T-helper 17 cell (primary cell): ENCODE measurements at regions not wholly inside any gene's neighbourhood (a gene's known extent, or its start where the extent isn't known, plus 50 kb on each side); places are given as distances from the start of the nearest gene placed in this dataset.

Experiments
- ATAC-seq: fragments of 150-1000 bp; cut with Tn5 transposase; 2 replicates; pipeline ENCODE4 v1.10.0; 2021; ENCODE audit warnings: mild to moderate bottlenecking, moderate library complexity
- DNase-seq, 3 donors: peaks; one replicate each; pipeline versions ENCODE4 v3.0.0 to v3.0.0-alpha.2; 2020 to 2021
- H3K9me3 ChIP-seq: one replicate; pipeline ENCODE4 v1.7.0; 2013; ENCODE audit warnings: low read length, mild to moderate bottlenecking; ENCODE audit not compliant: control insufficient read depth, poor library complexity, severe bottlenecking
- H3K27ac Mint-ChIP-seq: one replicate; pipeline ENCODE4 v1.8.0; 2022; ENCODE audit warnings: mild to moderate bottlenecking, moderate library complexity, mixed read lengths
- H3K27me3 Mint-ChIP-seq: one replicate; pipeline ENCODE4 v1.8.0; 2022; ENCODE audit warnings: mixed read lengths
- H3K36me3 Mint-ChIP-seq: one replicate; pipeline ENCODE4 v1.8.0; 2022; ENCODE audit warnings: low read depth, mixed read lengths
- H3K4me1 Mint-ChIP-seq: one replicate; pipeline ENCODE4 v1.8.0; 2022; ENCODE audit warnings: mild to moderate bottlenecking, mixed read lengths
- H3K4me3 Mint-ChIP-seq: one replicate; pipeline ENCODE4 v1.8.0; 2022; ENCODE audit warnings: mild to moderate bottlenecking, moderate library complexity, mixed read lengths

DNA sequence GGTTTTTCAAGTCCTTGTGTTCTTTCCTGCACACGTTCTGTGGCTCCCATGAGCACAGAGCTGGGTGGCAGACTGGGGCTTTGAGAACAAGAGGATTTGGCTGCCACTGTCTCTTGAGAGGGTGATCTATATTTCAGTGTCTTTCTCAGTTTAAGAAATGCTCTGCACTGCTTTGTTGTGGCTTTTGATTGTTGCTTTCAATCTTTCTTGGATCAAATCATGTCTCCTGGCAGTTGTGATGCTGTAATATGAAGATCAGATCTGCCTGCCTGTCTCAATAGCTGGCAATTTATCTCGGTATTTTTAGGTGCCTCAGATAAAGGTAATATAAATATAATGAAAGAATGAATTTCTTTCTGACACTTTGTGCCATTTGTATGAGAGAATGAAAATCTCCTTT, 273.3 kb upstream of the LCORL start:
- Mint-ChIP-seq H3K4me3 (no peak overlapping the region), H3K27me3 (peaks cover 17% of the 10 kb centered on the region), H3K36me3 (no peaks in the 10 kb centered on the region), H3K4me1 (no peaks in the 10 kb centered on the region), H3K27ac (no peak overlapping the region)
- no peaks in the 10 kb centered on the region for H3K9me3 ChIP-seq
- DNase-seq (no peak), ATAC-seq (no peak)

DNA sequence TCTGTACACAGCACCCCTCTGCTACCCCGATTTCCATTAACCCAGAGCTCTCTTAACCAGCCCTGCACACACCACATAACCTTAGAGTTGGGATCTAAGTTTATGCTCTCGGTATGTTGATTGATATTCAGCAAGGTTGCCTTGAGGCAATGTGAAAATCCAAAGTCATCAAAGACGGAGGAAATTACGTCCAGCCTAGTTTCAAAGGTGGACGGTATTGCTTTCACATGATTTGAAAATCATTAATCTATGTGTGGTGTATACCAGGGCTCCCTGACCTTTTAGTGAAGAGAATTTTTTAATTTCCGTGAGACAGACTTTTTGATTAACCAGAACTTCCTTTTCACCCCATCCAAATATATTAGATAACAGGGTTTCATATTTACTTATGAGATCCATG, 272.5 kb upstream of the LCORL start:
- DNase-seq (no peak), ATAC-seq (no peak)
- Mint-ChIP-seq H3K4me3 (no peak overlapping the region), H3K27ac (no peak overlapping the region), H3K27me3 (peaks cover 17% of the 10 kb centered on the region), H3K36me3 (no peaks in the 10 kb centered on the region), H3K4me1 (no peaks in the 10 kb centered on the region)
- H3K9me3 ChIP-seq, result no peaks in the 10 kb centered on the region

DNA sequence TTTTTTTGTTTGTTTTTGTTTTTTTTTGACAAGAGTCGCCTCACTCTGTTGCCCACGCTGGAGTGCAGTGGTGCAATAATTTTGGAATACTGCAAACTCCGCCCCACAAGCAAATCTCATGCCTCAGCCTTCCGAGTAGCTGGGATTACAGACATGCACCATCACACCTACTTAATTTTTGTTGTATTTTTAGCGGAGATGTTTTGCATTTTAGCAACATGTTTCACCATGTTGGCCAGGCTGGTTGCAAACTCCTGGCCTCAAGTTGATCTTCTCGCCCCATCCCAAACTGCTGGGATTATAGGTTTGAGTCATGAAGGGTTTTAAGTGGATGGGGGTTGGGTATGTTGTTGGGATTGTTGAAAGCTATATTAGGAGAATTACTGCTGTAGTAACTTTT, 270.9 kb upstream of the LCORL start:
- H3K9me3 ChIP-seq, result no peaks in the 10 kb centered on the region
- H3K27ac Mint-ChIP-seq, result no peak overlapping the region
- H3K4me1 Mint-ChIP-seq, result no peaks in the 10 kb centered on the region
- DNase-seq (no peak), ATAC-seq (no peak)
- no peak overlapping the region for H3K4me3 Mint-ChIP-seq
- H3K27me3 Mint-ChIP-seq, result peaks cover 22% of the 10 kb centered on the region
- H3K36me3 Mint-ChIP-seq, result no peaks in the 10 kb centered on the region

DNA sequence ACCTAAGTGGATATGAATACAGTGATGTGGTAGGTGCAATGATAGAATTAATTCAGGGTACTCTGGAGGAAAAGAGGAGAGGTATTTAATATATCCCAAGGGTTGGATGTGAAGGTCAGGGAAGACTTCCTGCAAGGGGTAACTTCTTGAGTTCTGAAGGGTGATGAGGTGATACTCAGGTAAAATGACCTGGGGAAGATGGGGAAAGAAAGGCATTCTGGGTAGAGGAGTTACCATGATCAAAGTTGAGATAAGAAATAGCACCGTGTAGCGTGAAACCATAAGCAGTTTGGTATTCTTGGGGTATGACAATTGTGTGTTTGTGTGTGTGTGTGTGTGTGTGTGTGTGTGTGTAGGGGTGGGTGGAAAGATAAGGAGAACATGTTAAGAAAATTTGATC, 270.4 kb upstream of the LCORL start:
- Mint-ChIP-seq H3K27ac (no peak overlapping the region), H3K27me3 (peaks cover 26% of the 10 kb centered on the region)
- ATAC-seq, result no peak

DNA sequence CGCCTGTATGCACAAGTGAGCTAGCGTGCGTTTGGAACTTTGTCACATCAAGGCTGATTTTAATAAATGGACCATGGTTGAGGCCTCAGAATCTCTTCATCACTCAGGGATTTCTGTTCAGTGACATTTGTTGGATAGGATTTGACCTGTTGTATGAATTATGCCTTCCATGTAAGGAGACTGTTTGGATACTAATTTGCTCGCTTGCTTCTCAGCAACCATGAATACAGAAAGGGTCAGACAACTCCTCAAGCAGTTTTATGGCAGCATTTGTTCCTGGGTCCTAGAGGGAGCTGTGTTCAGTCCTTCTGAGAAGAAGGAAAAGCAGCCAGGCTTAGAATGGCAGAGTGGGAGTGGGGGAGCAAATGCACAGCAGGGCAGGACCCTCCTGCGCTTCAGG, 269.7 kb upstream of the LCORL start:
- Mint-ChIP-seq H3K27me3 (peaks cover 33% of the 10 kb centered on the region), H3K4me1 (no peaks in the 10 kb centered on the region), H3K36me3 (no peaks in the 10 kb centered on the region), H3K27ac (no peak overlapping the region), H3K4me3 (no peak overlapping the region)
- DNase-seq (no peak), ATAC-seq (no peak)
- no peaks in the 10 kb centered on the region for H3K9me3 ChIP-seq

More for the DNA sequence above, 270.4 kb upstream of the LCORL start:
- H3K36me3 Mint-ChIP-seq, result no peaks in the 10 kb centered on the region
- no peaks in the 10 kb centered on the region for H3K9me3 ChIP-seq
- no peak for DNase-seq
- H3K4me1 Mint-ChIP-seq, result no peaks in the 10 kb centered on the region
- no peak overlapping the region for H3K4me3 Mint-ChIP-seq

DNA sequence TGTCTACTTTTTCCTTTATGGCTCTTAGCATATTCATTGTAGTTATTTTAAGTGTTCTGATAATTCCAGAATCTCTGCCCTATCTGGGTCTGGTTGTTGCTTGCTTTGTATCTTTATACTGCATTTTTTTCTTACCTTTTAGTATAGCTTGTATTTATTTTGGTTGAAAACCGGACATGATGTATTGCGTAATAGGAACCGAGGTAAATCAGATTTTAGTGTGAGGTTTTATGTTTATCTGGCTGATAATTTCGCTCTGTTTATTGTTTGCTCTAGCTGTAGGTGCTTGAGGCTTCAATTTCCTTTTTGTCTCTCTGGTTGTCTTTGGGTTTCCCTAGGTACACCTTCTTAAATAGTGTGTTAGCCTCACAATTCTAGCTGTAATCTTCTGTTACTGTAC, 263.8 kb upstream of the LCORL start:
- ATAC-seq (no peak), DNase-seq (no peak)
- H3K9me3 ChIP-seq, result no peaks in the 10 kb centered on the region
- H3K4me3 Mint-ChIP-seq, result no peak overlapping the region
- no peaks in the 10 kb centered on the region for H3K4me1 Mint-ChIP-seq
- no peaks in the 10 kb centered on the region for H3K36me3 Mint-ChIP-seq
- H3K27me3 Mint-ChIP-seq, result peaks cover 16% of the 10 kb centered on the region
- H3K27ac Mint-ChIP-seq, result no peak overlapping the region

DNA sequence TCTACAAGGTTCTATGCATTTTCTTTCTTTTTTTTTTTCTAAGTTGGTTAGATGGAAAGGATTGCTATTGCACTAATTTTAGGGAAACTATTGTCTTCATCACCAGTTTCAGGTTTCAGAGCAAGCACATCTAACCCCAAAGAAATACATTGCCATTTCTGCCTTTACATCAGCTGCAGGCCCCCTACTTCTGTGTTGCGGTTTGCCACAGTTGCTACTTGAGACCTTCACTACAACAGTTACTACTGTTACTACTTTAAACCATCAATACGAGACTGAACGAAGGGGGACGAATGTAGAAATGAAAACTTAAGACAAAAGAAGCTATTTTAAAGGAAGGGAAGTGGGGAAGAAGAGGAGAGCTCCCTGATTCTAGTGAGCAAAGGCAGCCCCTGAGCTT, 256.7 kb upstream of the LCORL start:
- Mint-ChIP-seq H3K36me3 (no peaks in the 10 kb centered on the region), H3K27me3 (no peaks in the 10 kb centered on the region), H3K27ac (no peak overlapping the region), H3K4me1 (no peaks in the 10 kb centered on the region), H3K4me3 (no peak overlapping the region)
- H3K9me3 ChIP-seq, result no peaks in the 10 kb centered on the region
- DNase-seq, result no peak
- ATAC-seq, result no peak

DNA sequence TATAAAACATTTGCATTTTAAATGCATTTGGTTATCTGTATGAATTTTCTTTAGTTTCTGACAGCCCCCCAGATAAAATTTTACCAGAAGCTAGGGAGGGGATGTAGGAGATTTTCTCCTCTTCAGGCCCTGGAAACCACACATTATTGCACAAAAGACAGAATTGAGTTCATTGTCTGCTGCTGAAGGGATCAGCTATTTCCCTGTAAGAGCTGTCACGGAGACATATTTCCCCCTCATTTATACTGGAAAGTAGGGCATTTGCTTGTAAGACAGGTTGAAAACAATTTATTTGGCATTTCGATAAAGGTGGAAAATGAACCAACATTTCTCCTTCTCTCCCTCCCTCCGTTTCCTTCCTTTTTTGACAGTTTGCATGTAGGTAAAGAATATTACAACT, 241.3 kb upstream of the LCORL start:
- H3K9me3 ChIP-seq, result no peaks in the 10 kb centered on the region
- Mint-ChIP-seq H3K4me3 (no peak overlapping the region), H3K36me3 (no peaks in the 10 kb centered on the region), H3K27ac (no peak overlapping the region), H3K4me1 (no peaks in the 10 kb centered on the region), H3K27me3 (peaks cover 4% of the 10 kb centered on the region)
- ATAC-seq (no peak), DNase-seq (no peak)

DNA sequence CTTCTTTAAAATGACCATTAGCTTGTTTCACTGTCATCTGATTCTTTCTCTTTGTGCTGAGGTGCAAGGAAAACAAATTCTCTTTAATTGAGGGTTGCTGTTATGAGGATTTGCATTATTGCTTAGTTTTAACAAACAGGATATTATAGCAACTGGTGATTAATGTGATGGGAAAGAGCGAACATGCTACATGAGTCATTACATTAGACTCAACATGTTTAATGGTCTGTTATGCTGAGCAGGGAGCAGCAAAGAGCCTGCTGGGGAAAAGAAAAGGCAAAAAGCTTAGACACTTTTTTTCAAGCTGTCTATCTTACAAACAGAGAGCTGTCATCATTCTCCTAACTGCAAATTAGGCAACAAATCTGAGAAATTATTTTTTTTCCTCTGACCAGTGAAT, 230.5 kb upstream of the LCORL start:
- Mint-ChIP-seq H3K4me1 (no peaks in the 10 kb centered on the region), H3K36me3 (no peaks in the 10 kb centered on the region), H3K27ac (no peak overlapping the region), H3K27me3 (no peaks in the 10 kb centered on the region), H3K4me3 (no peak overlapping the region)
- DNase-seq (no peak), ATAC-seq (no peak)
- H3K9me3 ChIP-seq, result no peaks in the 10 kb centered on the region

DNA sequence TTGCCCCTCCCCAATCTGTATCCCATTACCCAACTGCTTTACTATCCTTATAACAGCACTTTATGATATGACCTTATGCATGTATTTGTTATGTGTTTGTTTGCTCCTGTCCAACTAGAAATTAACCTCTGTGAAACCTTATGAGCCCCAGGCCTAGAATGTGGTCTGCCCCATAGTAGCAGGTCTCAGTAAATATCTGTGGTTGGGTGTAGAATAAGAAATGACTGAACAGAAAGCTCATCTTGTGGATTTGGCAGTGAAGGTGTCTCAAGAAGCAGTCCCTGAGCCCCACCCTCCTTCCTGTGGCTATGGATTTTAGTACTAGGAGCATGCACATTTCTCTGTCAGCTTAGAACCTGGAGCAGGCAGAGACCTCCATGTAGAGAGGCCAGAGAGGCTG, 229.0 kb upstream of the LCORL start:
- H3K9me3 ChIP-seq, result no peaks in the 10 kb centered on the region
- Mint-ChIP-seq H3K36me3 (no peaks in the 10 kb centered on the region), H3K27ac (no peak overlapping the region), H3K4me3 (no peak overlapping the region), H3K27me3 (no peaks in the 10 kb centered on the region), H3K4me1 (no peaks in the 10 kb centered on the region)
- DNase-seq (no peak), ATAC-seq (no peak)

DNA sequence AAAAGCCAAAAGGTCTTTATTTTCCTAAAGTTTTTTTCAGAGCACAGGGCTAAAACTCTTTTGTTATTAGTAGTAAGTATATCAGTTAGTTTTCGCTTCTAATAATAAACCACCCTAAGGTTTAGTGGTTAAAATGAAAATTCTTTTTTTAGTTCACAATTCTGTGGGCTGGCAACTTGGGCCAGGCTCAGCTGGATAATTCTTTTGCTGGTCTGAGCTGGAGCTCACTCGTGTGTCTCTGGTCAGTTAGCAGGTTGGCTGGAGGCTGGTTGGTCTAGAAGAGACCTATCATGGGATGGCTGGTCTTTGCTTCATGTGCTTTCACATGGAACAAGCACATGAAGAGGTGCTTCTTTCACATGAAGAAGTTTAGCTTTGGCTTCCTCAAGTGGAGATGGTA, 227.1 kb upstream of the LCORL start:
- Mint-ChIP-seq H3K4me1 (no peaks in the 10 kb centered on the region), H3K27ac (no peak overlapping the region), H3K27me3 (peaks cover 4% of the 10 kb centered on the region), H3K36me3 (no peaks in the 10 kb centered on the region), H3K4me3 (no peak overlapping the region)
- no peaks in the 10 kb centered on the region for H3K9me3 ChIP-seq
- DNase-seq (no peak), ATAC-seq (no peak)

DNA sequence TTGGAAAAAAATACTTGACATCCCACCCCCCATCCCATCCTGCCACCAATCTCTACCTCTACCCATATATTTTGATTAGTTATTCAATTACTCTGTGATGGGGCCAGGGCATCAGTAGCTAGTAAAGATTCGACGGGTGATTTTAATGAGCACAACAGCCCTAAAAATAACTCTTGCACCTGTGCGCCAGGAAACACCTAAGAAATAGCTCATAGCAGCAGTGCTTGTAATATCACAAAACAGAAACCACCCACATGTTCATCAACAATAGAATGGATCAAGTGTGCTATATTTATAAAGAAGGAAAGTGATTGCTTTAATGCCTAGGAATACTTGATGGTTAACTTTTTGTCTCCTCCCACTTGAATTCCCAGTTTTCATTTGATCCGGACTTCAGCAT, 225.6 kb upstream of the LCORL start:
- no peaks in the 10 kb centered on the region for H3K9me3 ChIP-seq
- ATAC-seq (no peak), DNase-seq (no peak)
- H3K36me3 Mint-ChIP-seq, result no peaks in the 10 kb centered on the region
- H3K4me1 Mint-ChIP-seq, result no peaks in the 10 kb centered on the region
- no peak overlapping the region for H3K27ac Mint-ChIP-seq
- no peak overlapping the region for H3K4me3 Mint-ChIP-seq
- H3K27me3 Mint-ChIP-seq, result peaks cover 9% of the 10 kb centered on the region

DNA sequence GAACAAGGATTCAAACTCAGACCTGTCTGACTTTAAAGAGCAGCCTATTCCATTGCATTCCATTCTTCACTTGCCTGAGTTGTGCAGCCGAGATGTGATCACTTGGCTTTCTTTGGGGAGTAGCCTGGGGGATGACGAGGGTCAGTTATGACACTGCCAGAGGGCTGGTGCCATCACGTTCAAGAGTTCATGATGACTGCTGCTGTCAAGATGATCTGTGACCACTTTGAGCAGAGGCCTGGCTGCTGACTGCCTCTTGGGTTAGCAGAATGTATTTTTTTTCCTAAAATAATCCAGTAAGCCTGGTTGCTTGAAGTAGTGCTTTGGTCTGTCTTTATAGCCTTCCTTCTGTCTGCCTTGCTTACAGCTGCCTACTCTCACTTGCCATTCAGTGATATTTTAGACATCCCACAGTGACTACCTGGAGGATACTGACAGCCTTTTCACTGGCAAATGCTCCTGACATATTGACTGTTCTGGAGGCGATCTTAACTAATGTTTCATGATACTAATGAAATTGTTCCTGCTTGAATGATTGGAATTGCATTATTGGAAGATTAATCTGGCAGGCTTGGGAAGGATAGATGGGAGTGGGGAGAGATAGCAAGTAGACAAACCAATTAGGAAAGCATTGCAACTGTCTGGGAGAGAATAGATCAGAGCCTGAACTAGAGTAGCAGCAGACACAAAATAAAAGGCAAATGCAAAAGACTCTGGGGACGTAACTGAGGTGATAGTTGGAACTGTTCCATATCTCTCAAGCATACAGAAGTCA, 221.6 kb upstream of the LCORL start:
- Mint-ChIP-seq H3K4me1 (no peaks in the 10 kb centered on the region), H3K4me3 (no peak overlapping the region), H3K36me3 (no peaks in the 10 kb centered on the region), H3K27ac (no peak overlapping the region), H3K27me3 (peaks cover 19% of the 10 kb centered on the region)
- no peak for ATAC-seq
- no peak for DNase-seq
- H3K9me3 ChIP-seq, result no peaks in the 10 kb centered on the region

DNA sequence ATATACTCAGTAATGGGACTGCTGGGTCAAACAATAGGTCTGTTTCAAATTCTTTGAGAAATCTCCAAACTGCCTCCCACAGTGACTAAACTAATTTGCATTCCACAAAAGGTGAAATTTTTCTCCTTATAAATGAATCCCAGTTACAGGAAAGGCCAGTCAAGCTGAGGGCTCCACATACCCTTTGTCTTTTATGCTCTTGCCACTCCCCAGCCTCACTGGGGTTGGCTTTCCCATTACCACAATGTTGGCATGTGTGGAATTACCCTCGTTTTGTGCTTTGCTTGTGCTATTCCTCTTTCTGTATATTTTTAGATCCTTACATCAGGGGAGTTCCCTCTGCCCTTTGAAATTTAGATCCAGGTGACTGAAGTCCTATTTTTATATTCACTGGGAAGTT, 220.2 kb upstream of the LCORL start:
- no peak for ATAC-seq
- no peak for DNase-seq
- no peak overlapping the region for H3K4me3 Mint-ChIP-seq
- H3K27me3 Mint-ChIP-seq, result peaks cover 19% of the 10 kb centered on the region
- no peaks in the 10 kb centered on the region for H3K9me3 ChIP-seq
- H3K36me3 Mint-ChIP-seq, result no peaks in the 10 kb centered on the region
- H3K4me1 Mint-ChIP-seq, result no peaks in the 10 kb centered on the region
- H3K27ac Mint-ChIP-seq, result no peak overlapping the region
